HFFc6 (cell line): ENCODE measurements at regions not wholly inside any gene's neighbourhood (a gene's known extent, or its start where the extent isn't known, plus 50 kb on each side); places are given as distances from the start of the nearest gene placed in this dataset.
A peak's percentile ranks its signal among the peaks of the same experiment; 100 is the strongest.

Source experiments
- DNase-seq: peaks from one replicate; pipeline ENCODE4 v3.0.0-alpha.2; 2018
- H3K27ac Mint-ChIP-seq: 2 replicates; pipeline ENCODE4 v1.8.0; 2020; ENCODE audit warnings: mild to moderate bottlenecking, mixed read lengths
- H3K27me3 Mint-ChIP-seq: 2 replicates; pipeline ENCODE4 v1.8.0; 2021; ENCODE audit warnings: mild to moderate bottlenecking, moderate library complexity, mixed read lengths; ENCODE audit not compliant: insufficient read depth
- H3K36me3 Mint-ChIP-seq: 2 replicates; pipeline ENCODE4 v1.8.0; 2021; ENCODE audit warnings: low read depth, mixed read lengths
- H3K4me1 Mint-ChIP-seq: 2 replicates; pipeline ENCODE4 v1.8.0; 2020; ENCODE audit warnings: low read depth, mixed read lengths
- H3K4me3 Mint-ChIP-seq: 2 replicates; pipeline ENCODE4 v1.8.0; 2020; ENCODE audit warnings: mild to moderate bottlenecking, moderate library complexity, mixed read lengths
- H3K9me3 Mint-ChIP-seq: 2 replicates; pipeline ENCODE4 v1.8.0; 2020; ENCODE audit warnings: mild to moderate bottlenecking, mixed read lengths
- CTCF ChIP-seq: fragments of 200-600 bp; sonication (generic); IDR thresholded peaks from 2 replicates; pipeline ENCODE4 v1.5.0; 2021; ENCODE audit warnings: antibody characterized with exemption, mild to moderate bottlenecking

DNA sequence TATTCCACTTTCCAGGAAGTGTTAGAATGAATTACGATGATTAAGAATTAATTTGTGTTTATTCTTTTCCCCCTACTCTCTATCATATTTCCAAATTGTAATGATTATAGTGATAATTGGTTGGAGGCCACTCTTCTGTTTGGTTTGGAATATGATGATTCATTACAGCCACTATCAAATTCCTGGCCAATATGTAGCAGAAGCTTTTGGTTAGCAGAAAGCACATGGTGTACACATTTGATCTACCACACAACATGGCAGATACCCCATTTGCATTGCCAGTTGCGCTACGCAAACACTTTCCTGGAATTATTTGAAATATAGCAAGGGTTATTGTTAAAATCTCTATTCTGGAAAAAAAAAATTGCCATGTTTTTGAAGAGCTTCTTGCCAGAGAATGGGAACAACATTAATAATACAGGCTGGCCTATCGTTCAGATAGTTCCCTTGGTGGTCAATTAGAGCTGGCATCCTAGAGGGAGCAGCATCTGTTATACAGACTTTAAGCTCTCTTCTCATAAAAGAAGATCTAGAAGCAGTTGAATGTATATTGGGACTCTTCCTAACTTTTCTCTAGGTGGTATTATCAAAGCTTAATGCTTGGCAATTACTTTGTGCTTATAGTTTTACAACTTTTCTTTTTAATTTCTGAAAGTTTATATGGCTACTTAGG is 455.0 kb upstream of the ACTBL2 start:
- TF ChIP-seq CTCF, result no peak
- H3K4me1 Mint-ChIP-seq, result peaks cover 26% of the 10 kb centered on the region
- no peaks in the 10 kb centered on the region; the same call in 1 of the 2 replicates for H3K36me3 Mint-ChIP-seq
- no peak overlapping the region for H3K4me3 Mint-ChIP-seq
- peaks cover 2% of the 10 kb centered on the region; the same call in 1 of the 2 replicates for H3K27me3 Mint-ChIP-seq
- DNase-seq, result no peak
- no peak overlapping the region for H3K27ac Mint-ChIP-seq
- H3K9me3 Mint-ChIP-seq, result no peaks in the 10 kb centered on the region

DNA sequence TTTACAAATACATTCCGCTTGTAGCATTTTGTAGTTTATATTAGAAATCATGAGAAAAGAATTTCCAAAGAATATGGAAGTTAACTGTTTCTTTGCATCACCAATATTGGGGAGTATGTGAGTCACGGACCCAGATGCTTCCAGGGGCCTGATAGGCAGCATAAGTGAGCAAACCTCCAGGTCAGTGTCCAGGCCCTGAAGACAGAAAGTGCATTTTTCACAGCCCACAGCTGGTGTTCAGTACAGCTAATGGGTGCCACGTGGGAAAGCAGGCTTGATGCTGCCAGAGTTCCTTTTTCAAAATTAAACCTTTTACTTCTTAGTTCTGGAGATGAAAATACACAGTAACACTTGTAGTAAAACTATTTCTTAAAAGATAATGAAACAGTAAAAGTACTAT is 454.4 kb upstream of the ACTBL2 start:
- Mint-ChIP-seq H3K9me3 (no peaks in the 10 kb centered on the region), H3K4me1 (peaks cover 26% of the 10 kb centered on the region), H3K27ac (peak overlapping the region; percentile 40; the same call in 1 of the 2 replicates), H3K27me3 (peaks cover 2% of the 10 kb centered on the region; the same call in 1 of the 2 replicates), H3K4me3 (no peak overlapping the region), H3K36me3 (no peaks in the 10 kb centered on the region; the same call in 1 of the 2 replicates)
- DNase-seq, result peak; percentile 18
- TF ChIP-seq CTCF, result no peak

DNA sequence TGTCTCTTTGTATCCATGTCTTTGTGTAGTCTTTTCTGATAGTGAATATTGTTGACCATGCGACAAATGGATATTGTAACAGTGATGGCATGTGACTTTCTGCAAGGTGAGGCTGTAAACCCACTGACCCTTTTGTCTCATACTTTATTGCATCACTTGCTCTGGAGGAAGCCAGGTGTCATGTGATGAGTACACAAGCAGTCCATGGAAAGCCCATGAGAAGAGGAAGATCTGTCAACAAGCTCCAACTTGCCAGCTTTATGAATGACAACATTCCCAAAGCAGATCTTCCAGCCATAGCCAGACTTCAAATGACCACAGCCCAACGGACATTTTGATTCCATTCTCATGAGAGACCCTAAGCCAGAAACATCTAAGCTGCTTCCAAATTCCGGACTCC is 450.1 kb upstream of the ACTBL2 start:
- Mint-ChIP-seq H3K4me3 (no peak overlapping the region), H3K4me1 (peaks cover 23% of the 10 kb centered on the region), H3K27me3 (no peaks in the 10 kb centered on the region), H3K36me3 (no peaks in the 10 kb centered on the region; the same call in 1 of the 2 replicates), H3K27ac (no peak overlapping the region), H3K9me3 (peaks cover 7% of the 10 kb centered on the region)
- DNase-seq, result no peak
- no peak for TF ChIP-seq CTCF

DNA sequence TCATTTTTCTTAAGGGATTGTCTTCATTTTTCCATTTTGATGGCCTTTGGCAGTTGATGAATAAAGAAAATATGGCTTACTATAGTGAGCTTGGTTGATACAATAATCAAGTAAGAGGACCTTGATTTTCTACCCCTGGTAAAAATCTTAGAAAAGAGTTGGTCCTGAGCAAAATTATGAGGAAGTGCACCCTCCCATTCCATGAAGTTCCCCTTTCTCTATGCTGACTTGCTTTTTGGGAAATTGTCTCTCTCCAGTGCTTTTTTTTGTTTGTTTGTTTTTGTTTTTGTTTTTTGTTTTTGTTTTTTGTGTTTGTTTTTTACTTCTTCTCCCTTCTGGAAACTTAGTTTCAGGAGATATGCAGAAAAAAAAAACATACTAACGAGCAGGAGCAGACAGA is 449.2 kb upstream of the ACTBL2 start:
- H3K4me1 Mint-ChIP-seq, result peaks cover 13% of the 10 kb centered on the region
- DNase-seq, result no peak
- no peaks in the 10 kb centered on the region; the same call in 1 of the 2 replicates for H3K36me3 Mint-ChIP-seq
- no peaks in the 10 kb centered on the region for H3K27me3 Mint-ChIP-seq
- no peak overlapping the region for H3K4me3 Mint-ChIP-seq
- no peak for TF ChIP-seq CTCF
- no peak overlapping the region for H3K27ac Mint-ChIP-seq
- peaks cover 7% of the 10 kb centered on the region for H3K9me3 Mint-ChIP-seq

- Mint-ChIP-seq H3K27me3 (no peaks in the 10 kb centered on the region), H3K27ac (no peak overlapping the region), H3K4me1 (peaks cover 9% of the 10 kb centered on the region), H3K9me3 (peaks cover 7% of the 10 kb centered on the region), H3K4me3 (no peak overlapping the region), H3K36me3 (no peaks in the 10 kb centered on the region; the same call in 1 of the 2 replicates)
- no peak for TF ChIP-seq CTCF
- no peak for DNase-seq
These were observed 448.7 kb upstream of the ACTBL2 start for GRCh38 chr5:57931352-57931751.
